ENCODE measurements at regions not wholly inside any gene's neighbourhood (a gene's known extent, or its start where the extent isn't known, plus 50 kb on each side); places are given as distances from the start of the nearest gene placed in this dataset.

DNA sequence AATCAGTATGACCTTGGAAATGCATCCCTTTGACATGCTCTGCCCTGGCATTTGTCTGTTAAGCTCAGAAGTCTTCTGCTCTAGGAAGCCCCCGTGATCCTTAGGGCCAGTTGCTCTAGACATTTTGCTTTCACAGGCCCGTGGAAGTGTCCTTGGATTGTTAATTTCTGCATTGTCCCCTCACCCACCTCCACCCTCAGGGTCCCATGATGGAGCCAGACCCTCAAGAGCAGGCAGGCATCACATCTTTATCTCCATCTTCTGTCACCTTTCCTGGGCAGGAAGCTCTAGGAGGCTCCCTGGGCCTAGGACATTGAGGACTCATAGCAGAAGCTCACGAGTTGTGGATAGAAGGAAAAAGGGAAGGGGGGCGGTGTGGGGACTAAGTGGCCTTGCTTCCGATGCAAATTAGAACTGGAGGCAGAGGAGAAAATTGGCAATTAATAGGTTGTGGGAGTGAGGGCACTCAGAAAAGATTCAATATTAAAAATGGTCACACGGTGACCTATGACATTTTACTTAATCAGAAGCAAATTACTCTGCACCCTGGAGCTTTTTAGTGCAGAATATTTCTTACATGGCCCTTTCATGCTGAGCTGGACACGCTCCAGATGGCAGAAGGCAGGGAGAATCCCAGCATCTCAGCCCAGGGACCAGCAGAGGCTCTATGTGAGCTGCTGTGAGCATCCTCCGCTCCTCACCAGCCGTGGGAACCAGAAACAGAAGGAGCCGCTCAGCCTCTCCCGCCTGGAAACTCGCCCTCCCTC, 185.0 kb downstream of the MATN1 start:
- CTCF ChIA-PET: no interaction called here
- no peak overlapping the region for H3K4me3 ChIP-seq
- intact Hi-C loops (cut with micrococcal nuclease; ENCODE audit: unreplicated experiment) (no loop called here), in situ Hi-C loops (cut with MboI) (no loop called here)
- FAIRE-seq (no peak), ATAC-seq (no peak), DNase-seq (ENCODE audit: low read depth, low spot score) (no peak)
- TF ChIP-seq CBX3 (IDR thresholded peaks at IDR 0.05; ENCODE audit: borderline replicate concordance, low read depth) (no peak), CHD2 (IDR thresholded peaks at IDR 0.05; ENCODE audit: borderline replicate concordance, low read depth, low read length) (no peak), ESRRA (IDR thresholded peaks at IDR 0.05; ENCODE audit: low read length) (no peak), NFXL1 (IDR thresholded peaks at IDR 0.05; ENCODE audit: borderline replicate concordance) (no peak), POLR2A (IDR thresholded peaks at IDR 0.05; ENCODE audit: low read depth, low read length) (no peak), E2F8 (IDR thresholded peaks at IDR 0.05; ENCODE audit: low read depth, partially characterized antibody) (no peak), FOS (IDR thresholded peaks at IDR 0.05; ENCODE audit: borderline replicate concordance, extremely low read depth, insufficient read length) (no peak), EED (IDR thresholded peaks at IDR 0.05; ENCODE audit: low read depth) (no peak), USF1 (IDR thresholded peaks at IDR 0.05; ENCODE audit: borderline replicate concordance, extremely low read length, insufficient read depth, low read depth, low read length) (no peak), ZZZ3 (IDR thresholded peaks at IDR 0.05; ENCODE audit: control insufficient read depth, insufficient read length, low read depth) (no peak), PAX5 (IDR thresholded peaks at IDR 0.05; ENCODE audit: borderline replicate concordance, low read depth, low read length) (no peak), EGR1 (IDR thresholded peaks at IDR 0.05; ENCODE audit: borderline replicate concordance in 1 of 2, low read depth in 2 of 2, low read length in 2 of 2) (no peak)
- TF ChIP-seq, protein P1, sequence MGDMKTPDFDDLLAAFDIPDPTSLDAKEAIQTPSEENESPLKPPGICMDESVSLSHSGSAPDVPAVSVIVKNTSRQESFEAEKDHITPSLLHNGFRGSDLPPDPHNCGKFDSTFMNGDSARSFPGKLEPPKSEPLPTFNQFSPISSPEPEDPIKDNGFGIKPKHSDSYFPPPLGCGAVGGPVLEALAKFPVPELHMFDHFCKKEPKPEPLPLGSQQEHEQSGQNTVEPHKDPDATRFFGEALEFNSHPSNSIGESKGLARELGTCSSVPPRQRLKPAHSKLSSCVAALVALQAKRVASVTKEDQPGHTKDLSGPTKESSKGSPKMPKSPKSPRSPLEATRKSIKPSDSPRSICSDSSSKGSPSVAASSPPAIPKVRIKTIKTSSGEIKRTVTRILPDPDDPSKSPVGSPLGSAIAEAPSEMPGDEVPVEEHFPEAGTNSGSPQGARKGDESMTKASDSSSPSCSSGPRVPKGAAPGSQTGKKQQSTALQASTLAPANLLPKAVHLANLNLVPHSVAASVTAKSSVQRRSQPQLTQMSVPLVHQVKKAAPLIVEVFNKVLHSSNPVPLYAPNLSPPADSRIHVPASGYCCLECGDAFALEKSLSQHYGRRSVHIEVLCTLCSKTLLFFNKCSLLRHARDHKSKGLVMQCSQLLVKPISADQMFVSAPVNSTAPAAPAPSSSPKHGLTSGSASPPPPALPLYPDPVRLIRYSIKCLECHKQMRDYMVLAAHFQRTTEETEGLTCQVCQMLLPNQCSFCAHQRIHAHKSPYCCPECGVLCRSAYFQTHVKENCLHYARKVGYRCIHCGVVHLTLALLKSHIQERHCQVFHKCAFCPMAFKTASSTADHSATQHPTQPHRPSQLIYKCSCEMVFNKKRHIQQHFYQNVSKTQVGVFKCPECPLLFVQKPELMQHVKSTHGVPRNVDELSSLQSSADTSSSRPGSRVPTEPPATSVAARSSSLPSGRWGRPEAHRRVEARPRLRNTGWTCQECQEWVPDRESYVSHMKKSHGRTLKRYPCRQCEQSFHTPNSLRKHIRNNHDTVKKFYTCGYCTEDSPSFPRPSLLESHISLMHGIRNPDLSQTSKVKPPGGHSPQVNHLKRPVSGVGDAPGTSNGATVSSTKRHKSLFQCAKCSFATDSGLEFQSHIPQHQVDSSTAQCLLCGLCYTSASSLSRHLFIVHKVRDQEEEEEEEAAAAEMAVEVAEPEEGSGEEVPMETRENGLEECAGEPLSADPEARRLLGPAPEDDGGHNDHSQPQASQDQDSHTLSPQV (IDR thresholded peaks at IDR 0.05): no peak
- RAD21 ChIA-PET (ENCODE audit: unreplicated experiment): no interaction called here
- H3K9ac ChIP-seq (ENCODE audit: control insufficient read depth, insufficient read depth, low read length): no peak overlapping the region
- SMC1A ChIA-PET (ENCODE audit: uncharacterized antibody, unreplicated experiment): no interaction called here
- no peaks in the 10 kb centered on the region; the same call in 2 of the 3 replicates for H3K9me3 ChIP-seq (replicated peaks; ENCODE audit: control insufficient read depth, insufficient read depth, low read length)
- no peaks in the 10 kb centered on the region for H3K79me2 ChIP-seq (ENCODE audit: control insufficient read depth, insufficient read depth, low read length)
- no TSS peak for BruUV-seq (replicated peaks)
- no peak overlapping the region for H3K27ac ChIP-seq (ENCODE audit: control insufficient read depth, insufficient read depth)
- no peaks in the 10 kb centered on the region for H3K4me1 ChIP-seq (ENCODE audit: control insufficient read depth, insufficient read depth, low read length)
- H2AFZ ChIP-seq (ENCODE audit: control insufficient read depth, low read depth, low read length): no peak overlapping the region
- no peaks in the 10 kb centered on the region for H3K36me3 ChIP-seq (ENCODE audit: control insufficient read depth in 2 of 2, insufficient read depth in 2 of 2, low read length in 1 of 2)
- no peaks in the 10 kb centered on the region; a peak in 1 of 4 replicates for H3K27me3 ChIP-seq (replicated peaks in 1 of 2; ENCODE audit: control insufficient read depth in 2 of 2, insufficient read depth in 2 of 2, low read length in 1 of 2)
- POLR2A ChIA-PET: no interaction called here
- H3K4me2 ChIP-seq (ENCODE audit: control insufficient read depth, insufficient read depth): no peak overlapping the region
- 25% methylated on average over 12 of the region's 12 CpGs for WGBS (ENCODE audit: insufficient coverage, insufficient replicate concordance, low lambda C conversion rate, missing lambda C conversion rate)
- H4K20me1 ChIP-seq (ENCODE audit: control insufficient read depth, insufficient read depth): no peaks in the 10 kb centered on the region
